K562 (cell line): ENCODE measurements at regions not wholly inside any gene's neighbourhood (a gene's known extent, or its start where the extent isn't known, plus 50 kb on each side); places are given as distances from the start of the nearest gene placed in this dataset.
"Not testable (repeated sequence)": the region's sequence is repeated elsewhere in the genome, so short reads cannot be mapped to it uniquely, and the experiment has no call there.

Source experiments
- ATAC-seq: fragments of 200-7000 bp; cut with Tn5 transposase; 3 replicates; pipeline ENCODE4 v1.9.1; 2020; ENCODE audit warnings: moderate library complexity
- BruUV-seq: library from RNA; stranded (reverse); fragments of 400-500 nt; replicated peaks from 2 replicates; lab custom pipeline; 2021; lab: Mats Ljungman, UMichigan
- CTCF ChIA-PET: fragments of 300-600 bp; formaldehyde crosslinking; extraction: SDS; loops from one replicate; lab custom pipeline; 2021; ENCODE audit warnings: low intra/inter-chr PET ratio; lab: Yijun Ruan, JAX
- POLR2A ChIA-PET: fragments of 300-600, 350-650 bp; sonication (Branson Sonifier 250); formaldehyde crosslinking; extraction: SDS; loops from one replicate; lab custom pipeline; 2021; ENCODE audit warnings: antibody characterized with exemption, inconsistent platforms; lab: Yijun Ruan, JAX
- DNase-seq, 4 experiments: peaks; one replicate each; pipeline versions ENCODE4 v3.0.0 to v3.0.0-alpha.2; 2011 to 2018; ENCODE audit warnings: low spot score in 3 of 4, mixed read lengths in 3 of 4; ENCODE audit errors: extremely low read depth in 1 of 4
- FAIRE-seq: peaks from 2 replicates; lab custom pipeline; 2011; peaks lifted over from hg19 to GRCh38; lab: Jason Lieb, UNC
- H2AFZ ChIP-seq: 2 replicates; pipeline ENCODE4 v1.6.0; 2011; ENCODE audit warnings: low read depth, low read length, control low read depth, inconsistent platforms
- H3K27ac ChIP-seq: fragments of 200-600 bp; 3 replicates; pipeline ENCODE4 v1.8.0; 2011; ENCODE audit warnings: low read depth, mild to moderate bottlenecking, control low read depth, inconsistent platforms, low read length, moderate library complexity, mixed read lengths; ENCODE audit errors: extremely low read depth
- H3K27me3 ChIP-seq, 2 experiments: fragments of 300-600 bp in 1 of 2; 2 replicates in 1 of 2; 3 replicates in 1 of 2; pipeline versions ENCODE4 v1.6.0 to v1.8.0; 2011; ENCODE audit warnings: inconsistent platforms in 2 of 2, low read length in 2 of 2, mild to moderate bottlenecking in 1 of 2, mixed read lengths in 1 of 2, moderate library complexity in 1 of 2; ENCODE audit not compliant: control insufficient read depth in 2 of 2, insufficient read depth in 2 of 2
- H3K36me3 ChIP-seq: fragments of 300-600 bp; 3 replicates; pipeline ENCODE4 v1.8.0; 2011; ENCODE audit warnings: mild to moderate bottlenecking, low read length, inconsistent platforms; ENCODE audit not compliant: control insufficient read depth, insufficient read depth
- H3K4me1 ChIP-seq, 2 experiments: fragments of 200-600 bp in 1 of 2; replicated peaks in 1 of 2; 2 replicates in 1 of 2; 3 replicates in 1 of 2; pipeline versions ENCODE4 v1.5.1 to v1.8.0; 2011; ENCODE audit warnings: inconsistent platforms in 2 of 2, low read length in 2 of 2, mild to moderate bottlenecking in 1 of 2, mixed read lengths in 1 of 2, moderate library complexity in 1 of 2; ENCODE audit not compliant: control insufficient read depth in 2 of 2, insufficient read depth in 2 of 2
- H3K4me2 ChIP-seq: 2 replicates; pipeline ENCODE4 v1.6.1; 2011; ENCODE audit warnings: low read length, control low read depth, inconsistent platforms, mixed read lengths; ENCODE audit not compliant: insufficient read depth
- H3K4me3 ChIP-seq: fragments of 200-600 bp; sonication (generic), shearing (Covaris generic); 2 replicates; pipeline ENCODE4 v1.5.1; 2016; ENCODE audit warnings: control low read depth, inconsistent platforms
- H3K79me2 ChIP-seq: fragments of 200-600 bp; 3 replicates; pipeline ENCODE4 v1.8.0; 2011; ENCODE audit warnings: low read length, inconsistent platforms; ENCODE audit not compliant: control insufficient read depth, insufficient read depth
- H3K9ac ChIP-seq, 2 experiments: 2 replicates each; pipeline versions ENCODE4 v1.6.0 to v1.6.1; 2011; ENCODE audit warnings: low read depth in 2 of 2, low read length in 2 of 2, control low read depth in 1 of 2, inconsistent platforms in 1 of 2, mild to moderate bottlenecking in 1 of 2, mixed read lengths in 1 of 2; ENCODE audit not compliant: insufficient read depth in 1 of 2
- H3K9me1 ChIP-seq: one replicate; pipeline ENCODE4 v1.6.0; 2011; ENCODE audit warnings: inconsistent platforms, mild to moderate bottlenecking, low read length, moderate library complexity; ENCODE audit not compliant: control insufficient read depth, insufficient read depth
- H3K9me3 ChIP-seq: replicated peaks from 2 replicates; pipeline ENCODE4 v1.5.1; 2011; ENCODE audit warnings: low read depth, low read length, inconsistent platforms; ENCODE audit not compliant: control insufficient read depth, insufficient read depth
- H4K20me1 ChIP-seq: replicated peaks from 2 replicates; pipeline ENCODE4 v1.6.1; 2011; ENCODE audit warnings: low read length, inconsistent platforms, mixed read lengths; ENCODE audit not compliant: control insufficient read depth, insufficient read depth
- BCOR ChIP-seq: fragments of 450-650 bp; IDR thresholded peaks from 2 replicates; pipeline ENCODE4 v1.6.1; 2016
- CBX5 ChIP-seq: IDR thresholded peaks from 2 replicates; pipeline ENCODE4 v1.6.1; 2014; ENCODE audit warnings: low read depth, borderline replicate concordance
- HDAC2 ChIP-seq: fragments of 450-650 bp; IDR thresholded peaks from 2 replicates; pipeline ENCODE4 v1.6.1; 2016; ENCODE audit warnings: mild to moderate bottlenecking
- KDM1A ChIP-seq, 2 experiments: fragments of 450-650 bp; IDR thresholded peaks; 2 replicates each; pipeline ENCODE4 v1.6.1; 2016; ENCODE audit warnings: mild to moderate bottlenecking in 2 of 2
- PHF20 ChIP-seq: fragments of 450-650 bp; IDR thresholded peaks from 2 replicates; pipeline ENCODE4 v1.6.1; 2018; ENCODE audit not compliant: partially characterized antibody
- RBM25 ChIP-seq: fragments of 200-400 bp; formaldehyde crosslinking; IDR thresholded peaks from 2 replicates; pipeline ENCODE4 v1.6.1; 2018; ENCODE audit warnings: low read length, low read depth, moderate library complexity; ENCODE audit not compliant: severe bottlenecking
- SMARCA5 ChIP-seq: fragments of 450-650 bp; IDR thresholded peaks from 2 replicates; pipeline ENCODE4 v1.6.1; 2016
- TEAD4 ChIP-seq, 2 experiments: sonication (generic) in 1 of 2; formaldehyde crosslinking in 1 of 2; IDR thresholded peaks; 2 replicates each; pipeline versions ENCODE4 v1.6.1 to v1.8.0; 2012 to 2022; ENCODE audit warnings: borderline replicate concordance in 1 of 2, inconsistent platforms in 1 of 2, low read length in 1 of 2, mild to moderate bottlenecking in 1 of 2, missing genetic modification reagents in 1 of 2
- ZNF146 ChIP-seq: IDR thresholded peaks from one replicate; pipeline ENCODE4 v1.6.1; 2018; ENCODE audit warnings: missing compliant biosample characterization; ENCODE audit not compliant: unreplicated experiment
- WGBS: fragments of 100-300 bp; shearing (Covaris generic); methylation state at CpG from one replicate; pipeline ENCODE4 v1.1.6; 2016; ENCODE audit warnings: low coverage, mixed read lengths; ENCODE audit not compliant: insufficient coverage; ENCODE audit errors: missing lambda C conversion rate; 5-methylcytosine and 5-hydroxymethylcytosine counted together
- in situ Hi-C: fragments of 300-500 bp; cut with MboI; formaldehyde crosslinking; loops from 4 replicates; pipeline ENCODE4 v1.15.0; 2018; ENCODE audit warnings: inconsistent platforms, mixed read lengths
- intact Hi-C: fragments of 100-400 bp; cut with micrococcal nuclease; formaldehyde crosslinking; loops from 2 replicates; pipeline ENCODE4 v1.14.2; 2022

- TF ChIP-seq TEAD4 (IDR thresholded peaks at IDR 0.05; ENCODE audit: low read length) (peak; percentile 38; the same call in 1 of the 2 replicates), TEAD4 (CRISPR knock-in tag; IDR thresholded peaks at IDR 0.05; ENCODE audit: borderline replicate concordance) (no peak), CBX5 (no peak)
Observed at GRCh38 chr10:61010863-61011262, 66.9 kb upstream of the RHOBTB1 start (continued).

GRCh38 chr10:61003069-61003468, 59.1 kb upstream of the RHOBTB1 start:
- POLR2A ChIA-PET = interaction anchor here (1.6 kb wide), 1 partner anchor 19 kb away, joined by 3 read pairs; no protein-coding TSS in a partner anchor
- intact Hi-C loops, H4K20me1 ChIP-seq, FAIRE-seq, DNase-seq, H3K9ac ChIP-seq, CTCF ChIA-PET, BruUV-seq, H3K4me3 ChIP-seq, H3K36me3 ChIP-seq, H2AFZ ChIP-seq, in situ Hi-C loops, H3K27ac ChIP-seq, H3K9me3 ChIP-seq, ATAC-seq, H3K9me1 ChIP-seq: not testable (repeated sequence)
- 28% methylated on average over 3 of the region's 3 CpGs for WGBS
- peaks cover 3 to 11% of the 10 kb centered on the region in 2 experiments; a peak in 3 of 5 replicates for H3K4me1 ChIP-seq
- TF ChIP-seq PHF20 = peak; percentile 20
- TF ChIP-seq RBM25 = peak; percentile 33
- 0 out of 2 replicates have a peak, but pooled peaks have one; percentile 30 for TF ChIP-seq HDAC2
- TF ChIP-seq SMARCA5 = peak; percentile 61; the same call in 1 of the 2 replicates
- peak; percentile 84 for TF ChIP-seq BCOR
- peak; percentile 91 for TF ChIP-seq ZNF146
- TF ChIP-seq KDM1A (IDR thresholded peaks at IDR 0.05) = peak; percentile 59 to 70
- TF ChIP-seq, all 486 proteins: peak for 7; not testable (repeated sequence) for 479
- not testable (repeated sequence) for H3K27me3 ChIP-seq, H3K4me2 ChIP-seq, H3K79me2 ChIP-seq
